SK-N-SH treated with all-trans-retinoic acid at 6 μM for 48 hours (cell line): ENCODE measurements at regions not wholly inside any gene's neighbourhood (a gene's known extent, or its start where the extent isn't known, plus 50 kb on each side); places are given as distances from the start of the nearest gene placed in this dataset.

ENCODE experiments used
- ATAC-seq: fragments of 200-7000 bp; cut with Tn5 transposase; 3 replicates; pipeline ENCODE4 v1.9.1; 2020; ENCODE audit warnings: mild to moderate bottlenecking, moderate library complexity
- ARNTL ChIP-seq: fragments of 450-650 bp; formaldehyde crosslinking; IDR thresholded peaks from 2 replicates; pipeline ENCODE4 v1.5.0; 2020; ENCODE audit warnings: low read depth, mild to moderate bottlenecking, moderate library complexity, borderline replicate concordance
- BACH2 ChIP-seq: fragments of 250-450 bp; sonication (Bioruptor Pico); IDR thresholded peaks from 2 replicates; pipeline ENCODE4 v1.9.0; 2021; ENCODE audit warnings: mild to moderate bottlenecking, borderline replicate concordance
- CSDC2 ChIP-seq: fragments of 250-450 bp; sonication (Bioruptor Pico); IDR thresholded peaks from 2 replicates; pipeline ENCODE4 v1.5.0; 2020; ENCODE audit warnings: mild to moderate bottlenecking, moderate library complexity
- ESRRG ChIP-seq: fragments of 250-450 bp; sonication (Bioruptor Pico); IDR thresholded peaks from 2 replicates; pipeline ENCODE4 v1.6.1; 2021; ENCODE audit warnings: mild to moderate bottlenecking
- GLIS3 ChIP-seq: fragments of 250-450 bp; sonication (Bioruptor Pico); IDR thresholded peaks from 2 replicates; pipeline ENCODE4 v1.5.0; 2020; ENCODE audit warnings: mild to moderate bottlenecking, moderate library complexity
- ISL1 ChIP-seq: fragments of 250-450 bp; sonication (Bioruptor Pico); IDR thresholded peaks from 2 replicates; pipeline ENCODE4 v2.1.2; 2022; ENCODE audit warnings: mild to moderate bottlenecking, moderate library complexity
- OSR1 ChIP-seq: fragments of 250-450 bp; sonication (Bioruptor Pico); IDR thresholded peaks from 2 replicates; pipeline ENCODE4 v1.8.0; 2022; ENCODE audit warnings: moderate library complexity, mild to moderate bottlenecking, inconsistent platforms
- PPARA ChIP-seq: fragments of 250-450 bp; sonication (Bioruptor Pico); IDR thresholded peaks from 2 replicates; pipeline ENCODE4 v1.5.0; 2020; ENCODE audit warnings: mild to moderate bottlenecking, borderline replicate concordance
- RARB ChIP-seq: fragments of 250-450 bp; sonication (Bioruptor Pico); IDR thresholded peaks from 2 replicates; pipeline ENCODE4 v1.8.0; 2021; ENCODE audit warnings: mild to moderate bottlenecking, moderate library complexity
- SNAI2 ChIP-seq: fragments of 250-450 bp; sonication (Bioruptor Pico); IDR thresholded peaks from 2 replicates; pipeline ENCODE4 v1.5.0; 2020; ENCODE audit warnings: mild to moderate bottlenecking, moderate library complexity
- TCF4 ChIP-seq: fragments of 250-450 bp; sonication (Bioruptor Pico); IDR thresholded peaks from 2 replicates; pipeline ENCODE4 v1.8.0; 2021; ENCODE audit warnings: mild to moderate bottlenecking, moderate library complexity, borderline replicate concordance
- TOX ChIP-seq: fragments of 250-450 bp; sonication (Bioruptor Pico); IDR thresholded peaks from 2 replicates; pipeline ENCODE4 v1.8.0; 2021; ENCODE audit warnings: mild to moderate bottlenecking, moderate library complexity, borderline replicate concordance
- ZC3H10 ChIP-seq: fragments of 250-450 bp; sonication (Bioruptor Pico); IDR thresholded peaks from 2 replicates; pipeline ENCODE4 v1.5.1; 2021; ENCODE audit warnings: mild to moderate bottlenecking, moderate library complexity
- ZFP3 ChIP-seq: fragments of 250-450 bp; sonication (Bioruptor Pico); IDR thresholded peaks from 2 replicates; pipeline ENCODE4 v1.5.0; 2020; ENCODE audit warnings: mild to moderate bottlenecking, moderate library complexity
- ZFP30 ChIP-seq: fragments of 450-650 bp; formaldehyde crosslinking; IDR thresholded peaks from 2 replicates; pipeline ENCODE4 v1.5.0; 2022; ENCODE audit warnings: mild to moderate bottlenecking, moderate library complexity
- ZNF565 ChIP-seq: fragments of 450-650 bp; formaldehyde crosslinking; conservative IDR thresholded peaks from 2 replicates; pipeline ENCODE4 v1.5.0; 2020; ENCODE audit warnings: low read depth, mild to moderate bottlenecking, moderate library complexity
- ZNF70 ChIP-seq: fragments of 450-650 bp; formaldehyde crosslinking; IDR thresholded peaks from 2 replicates; pipeline ENCODE4 v1.5.0; 2020; ENCODE audit warnings: mild to moderate bottlenecking, moderate library complexity
- ZNF8 ChIP-seq: fragments of 450-650 bp; formaldehyde crosslinking; IDR thresholded peaks from 2 replicates; pipeline ENCODE4 v1.5.0; 2020; ENCODE audit warnings: mild to moderate bottlenecking, moderate library complexity
- TF ChIP-seq, protein P1 (sequence below): fragments of 250-450 bp; sonication (Bioruptor Pico); IDR thresholded peaks from 2 replicates; pipeline ENCODE4 v1.5.1; 2021; ENCODE audit warnings: mild to moderate bottlenecking, moderate library complexity
- TF ChIP-seq, protein P2 (sequence below): fragments of 250-450 bp; sonication (Bioruptor Pico); IDR thresholded peaks from 2 replicates; pipeline ENCODE4 v1.5.1; 2020; ENCODE audit warnings: low read depth, mild to moderate bottlenecking, moderate library complexity
- TF ChIP-seq, protein P3 (sequence below): fragments of 250-450 bp; sonication (Bioruptor Pico); IDR thresholded peaks from 2 replicates; pipeline ENCODE4 v1.8.0; 2020; ENCODE audit warnings: mild to moderate bottlenecking, moderate library complexity, borderline replicate concordance
- TF ChIP-seq, protein P4 (sequence below): fragments of 250-450 bp; sonication (Bioruptor Pico); IDR thresholded peaks from 2 replicates; pipeline ENCODE4 v1.8.0; 2021; ENCODE audit warnings: low read depth, mild to moderate bottlenecking, moderate library complexity, borderline replicate concordance

DNA sequence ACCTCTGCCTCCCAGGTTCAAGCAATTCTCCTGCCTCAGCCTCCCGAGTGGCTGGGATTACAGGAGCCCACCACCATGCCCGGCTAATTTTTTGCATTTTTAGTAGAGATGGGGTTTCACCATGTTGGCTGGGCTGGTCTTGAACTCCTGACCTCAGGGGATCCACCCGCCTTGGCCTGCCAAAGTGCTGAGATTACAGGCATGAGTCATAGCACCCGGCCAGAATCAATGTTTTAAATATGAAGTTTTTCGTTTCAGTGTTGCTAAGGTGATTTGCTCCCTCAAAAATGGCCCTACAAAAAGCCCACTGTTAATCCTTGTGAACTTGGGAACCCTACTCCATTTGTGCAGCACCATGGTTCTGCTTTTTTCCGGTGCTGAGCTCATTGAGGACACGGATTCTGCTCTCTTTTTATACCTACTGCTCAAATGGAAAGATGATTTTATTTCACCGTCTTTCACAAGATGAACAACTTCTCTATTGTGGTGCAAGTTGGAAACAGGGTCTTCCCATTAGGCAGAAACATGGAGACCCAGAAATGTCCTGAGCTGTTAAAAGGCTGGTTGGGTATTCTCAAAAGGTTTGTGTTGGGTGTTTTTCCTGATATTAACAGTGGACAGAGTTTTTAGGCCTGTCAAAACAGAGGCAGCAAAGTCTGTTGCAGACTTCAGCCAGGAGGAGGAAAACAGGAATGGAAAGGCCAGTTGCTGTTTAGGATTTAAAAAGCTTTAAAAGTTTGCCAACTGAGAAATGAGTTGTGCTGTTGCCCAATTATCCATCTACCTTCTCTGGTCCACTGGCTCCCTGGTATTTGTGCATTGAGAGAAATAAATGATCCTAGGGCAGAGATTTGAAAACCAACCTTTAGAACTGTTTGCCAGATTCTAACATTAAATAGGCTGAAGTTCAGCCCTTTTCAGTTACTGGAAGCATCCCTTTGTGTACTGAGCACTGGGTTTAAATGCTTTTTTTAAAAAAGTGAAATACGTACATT lies 85.8 kb downstream of the ATP23 start:
- TF ChIP-seq BACH2 (CRISPR knock-in tag), result no peak
- no peak for TF ChIP-seq OSR1
- TF ChIP-seq, protein P1, sequence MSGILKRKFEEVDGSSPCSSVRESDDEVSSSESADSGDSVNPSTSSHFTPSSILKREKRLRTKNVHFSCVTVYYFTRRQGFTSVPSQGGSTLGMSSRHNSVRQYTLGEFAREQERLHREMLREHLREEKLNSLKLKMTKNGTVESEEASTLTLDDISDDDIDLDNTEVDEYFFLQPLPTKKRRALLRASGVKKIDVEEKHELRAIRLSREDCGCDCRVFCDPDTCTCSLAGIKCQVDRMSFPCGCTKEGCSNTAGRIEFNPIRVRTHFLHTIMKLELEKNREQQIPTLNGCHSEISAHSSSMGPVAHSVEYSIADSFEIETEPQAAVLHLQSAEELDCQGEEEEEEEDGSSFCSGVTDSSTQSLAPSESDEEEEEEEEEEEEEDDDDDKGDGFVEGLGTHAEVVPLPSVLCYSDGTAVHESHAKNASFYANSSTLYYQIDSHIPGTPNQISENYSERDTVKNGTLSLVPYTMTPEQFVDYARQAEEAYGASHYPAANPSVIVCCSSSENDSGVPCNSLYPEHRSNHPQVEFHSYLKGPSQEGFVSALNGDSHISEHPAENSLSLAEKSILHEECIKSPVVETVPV, result no peak
- TF ChIP-seq ZFP3, result no peak
- TF ChIP-seq GLIS3 (CRISPR knock-in tag), result no peak
- TF ChIP-seq PPARA (CRISPR knock-in tag), result no peak
- no peak for ATAC-seq

DNA sequence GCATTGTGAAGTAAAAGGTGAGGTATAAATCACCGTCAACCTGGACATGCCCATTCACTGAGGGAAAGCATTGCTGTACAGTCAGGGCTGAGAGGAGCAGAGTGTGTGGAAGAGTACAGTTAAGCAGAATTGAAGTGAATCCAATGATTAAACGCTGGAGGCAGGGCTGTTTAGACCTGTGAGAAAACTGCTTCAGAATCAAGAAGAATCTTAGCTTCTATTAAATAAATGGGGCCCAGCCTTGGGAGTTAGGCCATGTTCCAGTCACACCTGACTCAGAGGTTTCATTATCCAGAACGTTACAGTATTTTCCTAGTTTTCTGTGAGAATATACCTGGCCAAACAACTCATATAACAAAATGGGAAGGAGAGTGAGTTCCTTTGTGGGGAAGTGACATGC lies 86.9 kb downstream of the ATP23 start:
- no peak for ATAC-seq
- TF ChIP-seq OSR1 (no peak), TCF4 (CRISPR knock-in tag) (no peak), ESRRG (CRISPR knock-in tag) (no peak), ZNF70 (CRISPR knock-in tag) (no peak), ZNF565 (CRISPR knock-in tag) (no peak), ARNTL (CRISPR knock-in tag) (no peak), TOX (CRISPR knock-in tag) (no peak), RARB (no peak), ZC3H10 (CRISPR knock-in tag) (no peak), SNAI2 (no peak), ZFP3 (no peak), BACH2 (CRISPR knock-in tag) (no peak), PPARA (CRISPR knock-in tag) (no peak), CSDC2 (CRISPR knock-in tag) (no peak), ZNF8 (CRISPR knock-in tag) (no peak), ZFP30 (CRISPR knock-in tag) (no peak)
- TF ChIP-seq, protein P2, sequence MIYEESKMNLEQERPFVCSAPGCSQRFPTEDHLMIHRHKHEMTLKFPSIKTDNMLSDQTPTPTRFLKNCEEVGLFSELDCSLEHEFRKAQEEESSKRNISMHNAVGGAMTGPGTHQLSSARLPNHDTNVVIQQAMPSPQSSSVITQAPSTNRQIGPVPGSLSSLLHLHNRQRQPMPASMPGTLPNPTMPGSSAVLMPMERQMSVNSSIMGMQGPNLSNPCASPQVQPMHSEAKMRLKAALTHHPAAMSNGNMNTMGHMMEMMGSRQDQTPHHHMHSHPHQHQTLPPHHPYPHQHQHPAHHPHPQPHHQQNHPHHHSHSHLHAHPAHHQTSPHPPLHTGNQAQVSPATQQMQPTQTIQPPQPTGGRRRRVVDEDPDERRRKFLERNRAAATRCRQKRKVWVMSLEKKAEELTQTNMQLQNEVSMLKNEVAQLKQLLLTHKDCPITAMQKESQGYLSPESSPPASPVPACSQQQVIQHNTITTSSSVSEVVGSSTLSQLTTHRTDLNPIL (CRISPR knock-in tag), result no peak
- TF ChIP-seq, protein P3, sequence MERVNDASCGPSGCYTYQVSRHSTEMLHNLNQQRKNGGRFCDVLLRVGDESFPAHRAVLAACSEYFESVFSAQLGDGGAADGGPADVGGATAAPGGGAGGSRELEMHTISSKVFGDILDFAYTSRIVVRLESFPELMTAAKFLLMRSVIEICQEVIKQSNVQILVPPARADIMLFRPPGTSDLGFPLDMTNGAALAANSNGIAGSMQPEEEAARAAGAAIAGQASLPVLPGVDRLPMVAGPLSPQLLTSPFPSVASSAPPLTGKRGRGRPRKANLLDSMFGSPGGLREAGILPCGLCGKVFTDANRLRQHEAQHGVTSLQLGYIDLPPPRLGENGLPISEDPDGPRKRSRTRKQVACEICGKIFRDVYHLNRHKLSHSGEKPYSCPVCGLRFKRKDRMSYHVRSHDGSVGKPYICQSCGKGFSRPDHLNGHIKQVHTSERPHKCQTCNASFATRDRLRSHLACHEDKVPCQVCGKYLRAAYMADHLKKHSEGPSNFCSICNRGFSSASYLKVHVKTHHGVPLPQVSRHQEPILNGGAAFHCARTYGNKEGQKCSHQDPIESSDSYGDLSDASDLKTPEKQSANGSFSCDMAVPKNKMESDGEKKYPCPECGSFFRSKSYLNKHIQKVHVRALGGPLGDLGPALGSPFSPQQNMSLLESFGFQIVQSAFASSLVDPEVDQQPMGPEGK, result no peak
- TF ChIP-seq, protein P4, sequence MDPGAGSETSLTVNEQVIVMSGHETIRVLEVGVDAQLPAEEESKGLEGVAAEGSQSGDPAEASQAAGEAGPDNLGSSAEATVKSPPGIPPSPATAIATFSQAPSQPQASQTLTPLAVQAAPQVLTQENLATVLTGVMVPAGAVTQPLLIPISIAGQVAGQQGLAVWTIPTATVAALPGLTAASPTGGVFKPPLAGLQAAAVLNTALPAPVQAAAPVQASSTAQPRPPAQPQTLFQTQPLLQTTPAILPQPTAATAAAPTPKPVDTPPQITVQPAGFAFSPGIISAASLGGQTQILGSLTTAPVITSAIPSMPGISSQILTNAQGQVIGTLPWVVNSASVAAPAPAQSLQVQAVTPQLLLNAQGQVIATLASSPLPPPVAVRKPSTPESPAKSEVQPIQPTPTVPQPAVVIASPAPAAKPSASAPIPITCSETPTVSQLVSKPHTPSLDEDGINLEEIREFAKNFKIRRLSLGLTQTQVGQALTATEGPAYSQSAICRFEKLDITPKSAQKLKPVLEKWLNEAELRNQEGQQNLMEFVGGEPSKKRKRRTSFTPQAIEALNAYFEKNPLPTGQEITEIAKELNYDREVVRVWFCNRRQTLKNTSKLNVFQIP (CRISPR knock-in tag), result no peak

DNA sequence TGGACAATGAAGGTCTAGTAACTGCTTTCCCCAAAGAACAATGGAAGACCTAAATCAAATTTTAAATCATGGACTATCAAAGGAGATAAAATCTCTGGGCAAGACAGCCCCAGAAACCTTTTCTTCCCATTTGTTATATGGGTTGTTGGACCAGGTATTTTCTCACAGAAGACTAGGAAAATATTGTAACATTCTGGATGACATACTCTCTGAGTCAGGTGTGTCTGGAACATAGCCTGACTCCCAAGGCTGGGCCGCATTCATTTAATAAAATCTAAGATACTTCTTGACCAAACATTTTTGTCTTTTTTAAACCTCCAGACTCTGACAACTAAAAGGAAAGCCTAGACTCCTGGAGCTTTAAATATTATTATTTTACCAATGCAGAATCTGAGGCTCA lies 87.9 kb downstream of the ATP23 start:
- no peak for ATAC-seq
- TF ChIP-seq, protein P1, result no peak
- TF ChIP-seq ISL1 (CRISPR knock-in tag), result no peak
- no peak for TF ChIP-seq ZNF8 (CRISPR knock-in tag)
- no peak for TF ChIP-seq ZFP3
- no peak for TF ChIP-seq TCF4 (CRISPR knock-in tag)
- no peak for TF ChIP-seq CSDC2 (CRISPR knock-in tag)
- TF ChIP-seq ZFP30 (CRISPR knock-in tag), result no peak
- TF ChIP-seq, protein P4 (CRISPR knock-in tag), result no peak
- TF ChIP-seq BACH2 (CRISPR knock-in tag), result no peak
- TF ChIP-seq, protein P2 (CRISPR knock-in tag), result no peak
- TF ChIP-seq, protein P3, result no peak
